ENCODE measurements at regions not wholly inside any gene's neighbourhood (a gene's known extent, or its start where the extent isn't known, plus 50 kb on each side); places are given as distances from the start of the nearest gene placed in this dataset.

- no peak overlapping the region for H3K4me3 ChIP-seq (ENCODE audit: low read depth, low read length)
- no peaks in the 10 kb centered on the region for H3K36me3 ChIP-seq (ENCODE audit: insufficient read depth, low read length)
- no peak overlapping the region for H3K27ac ChIP-seq (ENCODE audit: low read depth, low read length)
- H2AFZ ChIP-seq (ENCODE audit: low read length, unreplicated experiment) = no peak overlapping the region
- no peaks in the 10 kb centered on the region for H3K27me3 ChIP-seq (ENCODE audit: insufficient read depth, low read length)
- H3K79me2 ChIP-seq (ENCODE audit: control insufficient read depth, insufficient read depth, low read length, unreplicated experiment) = no peaks in the 10 kb centered on the region
- no peaks in the 10 kb centered on the region for H3K4me1 ChIP-seq (ENCODE audit: control insufficient read depth, insufficient read depth, low read length, unreplicated experiment)
Observed at GRCh38 chr2:173690349-173690748, 274.8 kb downstream of the SP3 start.

GRCh38 chr2:173692068-173692467, 273.1 kb downstream of the SP3 start:
- Histone ChIP-seq H3K36me3 (ENCODE audit: insufficient read depth, low read length) (no peaks in the 10 kb centered on the region), H3K4me1 (ENCODE audit: control insufficient read depth, insufficient read depth, low read length, unreplicated experiment) (no peaks in the 10 kb centered on the region), H3K79me2 (ENCODE audit: control insufficient read depth, insufficient read depth, low read length, unreplicated experiment) (no peaks in the 10 kb centered on the region), H3K4me3 (ENCODE audit: low read depth, low read length) (no peak overlapping the region), H3K27ac (ENCODE audit: low read depth, low read length) (no peak overlapping the region), H2AFZ (ENCODE audit: low read length, unreplicated experiment) (no peak overlapping the region), H3K27me3 (ENCODE audit: insufficient read depth, low read length) (peaks cover 4% of the 10 kb centered on the region; the same call in 1 of the 2 replicates)

- Histone ChIP-seq H3K4me3 (ENCODE audit: low read depth, low read length) (no peak overlapping the region), H3K27ac (ENCODE audit: low read depth, low read length) (no peak overlapping the region)
Observed at GRCh38 chr2:173693044-173693589, 272.1 kb downstream of the SP3 start.

GRCh38 chr2:173696274-173696673, 268.9 kb downstream of the SP3 start:
- H3K27ac ChIP-seq (ENCODE audit: low read depth, low read length) = no peak overlapping the region

More at GRCh38 chr2:173693044-173693589, 272.1 kb downstream of the SP3 start:
- H3K36me3 ChIP-seq (ENCODE audit: insufficient read depth, low read length) = no peaks in the 10 kb centered on the region
- peaks cover 9% of the 10 kb centered on the region; the same call in 1 of the 2 replicates for H3K27me3 ChIP-seq (ENCODE audit: insufficient read depth, low read length)
- no peak overlapping the region for H2AFZ ChIP-seq (ENCODE audit: low read length, unreplicated experiment)
- no peaks in the 10 kb centered on the region for H3K79me2 ChIP-seq (ENCODE audit: control insufficient read depth, insufficient read depth, low read length, unreplicated experiment)
- no peaks in the 10 kb centered on the region for H3K4me1 ChIP-seq (ENCODE audit: control insufficient read depth, insufficient read depth, low read length, unreplicated experiment)

GRCh38 chr2:173697929-173698328, 267.2 kb downstream of the SP3 start:
- no peaks in the 10 kb centered on the region for H3K79me2 ChIP-seq (ENCODE audit: control insufficient read depth, insufficient read depth, low read length, unreplicated experiment)
- no peak overlapping the region for H2AFZ ChIP-seq (ENCODE audit: low read length, unreplicated experiment)
- H3K36me3 ChIP-seq (ENCODE audit: insufficient read depth, low read length) = no peaks in the 10 kb centered on the region
- peaks cover 12% of the 10 kb centered on the region; the same call in 1 of the 2 replicates for H3K27me3 ChIP-seq (ENCODE audit: insufficient read depth, low read length)
- no peaks in the 10 kb centered on the region for H3K4me1 ChIP-seq (ENCODE audit: control insufficient read depth, insufficient read depth, low read length, unreplicated experiment)
- no peak overlapping the region for H3K27ac ChIP-seq (ENCODE audit: low read depth, low read length)
- no peak overlapping the region for H3K4me3 ChIP-seq (ENCODE audit: low read depth, low read length)

More at GRCh38 chr2:173696274-173696673, 268.9 kb downstream of the SP3 start:
- H3K79me2 ChIP-seq (ENCODE audit: control insufficient read depth, insufficient read depth, low read length, unreplicated experiment) = no peaks in the 10 kb centered on the region
- H3K36me3 ChIP-seq (ENCODE audit: insufficient read depth, low read length) = no peaks in the 10 kb centered on the region
- no peaks in the 10 kb centered on the region for H3K4me1 ChIP-seq (ENCODE audit: control insufficient read depth, insufficient read depth, low read length, unreplicated experiment)
- H3K4me3 ChIP-seq (ENCODE audit: low read depth, low read length) = no peak overlapping the region
- no peak overlapping the region for H2AFZ ChIP-seq (ENCODE audit: low read length, unreplicated experiment)
- H3K27me3 ChIP-seq (ENCODE audit: insufficient read depth, low read length) = peaks cover 12% of the 10 kb centered on the region; the same call in 1 of the 2 replicates

- no peak overlapping the region for H3K4me3 ChIP-seq (ENCODE audit: low read depth, low read length)
- H3K79me2 ChIP-seq (ENCODE audit: control insufficient read depth, insufficient read depth, low read length, unreplicated experiment) = no peaks in the 10 kb centered on the region
- H3K27ac ChIP-seq (ENCODE audit: low read depth, low read length) = no peak overlapping the region
- peaks cover 13% of the 10 kb centered on the region; the same call in 1 of the 2 replicates for H3K27me3 ChIP-seq (ENCODE audit: insufficient read depth, low read length)
- no peaks in the 10 kb centered on the region for H3K36me3 ChIP-seq (ENCODE audit: insufficient read depth, low read length)
- H3K4me1 ChIP-seq (ENCODE audit: control insufficient read depth, insufficient read depth, low read length, unreplicated experiment) = no peaks in the 10 kb centered on the region
- no peak overlapping the region for H2AFZ ChIP-seq (ENCODE audit: low read length, unreplicated experiment)
Observed at GRCh38 chr2:173705656-173706055, 259.5 kb downstream of the SP3 start.

GRCh38 chr2:173706936-173707335, 258.2 kb downstream of the SP3 start:
- peaks cover 13% of the 10 kb centered on the region; the same call in 1 of the 2 replicates for H3K27me3 ChIP-seq (ENCODE audit: insufficient read depth, low read length)
- no peaks in the 10 kb centered on the region for H3K79me2 ChIP-seq (ENCODE audit: control insufficient read depth, insufficient read depth, low read length, unreplicated experiment)
- H3K27ac ChIP-seq (ENCODE audit: low read depth, low read length) = no peak overlapping the region
- no peaks in the 10 kb centered on the region for H3K36me3 ChIP-seq (ENCODE audit: insufficient read depth, low read length)
- no peaks in the 10 kb centered on the region for H3K4me1 ChIP-seq (ENCODE audit: control insufficient read depth, insufficient read depth, low read length, unreplicated experiment)
- H2AFZ ChIP-seq (ENCODE audit: low read length, unreplicated experiment) = no peak overlapping the region
- H3K4me3 ChIP-seq (ENCODE audit: low read depth, low read length) = no peak overlapping the region

GRCh38 chr2:173708806-173709205, 256.4 kb downstream of the SP3 start:
- Histone ChIP-seq H3K27ac (ENCODE audit: low read depth, low read length) (no peak overlapping the region), H2AFZ (ENCODE audit: low read length, unreplicated experiment) (no peak overlapping the region), H3K79me2 (ENCODE audit: control insufficient read depth, insufficient read depth, low read length, unreplicated experiment) (no peaks in the 10 kb centered on the region), H3K27me3 (ENCODE audit: insufficient read depth, low read length) (peaks cover 13% of the 10 kb centered on the region; the same call in 1 of the 2 replicates), H3K36me3 (ENCODE audit: insufficient read depth, low read length) (no peaks in the 10 kb centered on the region), H3K4me3 (ENCODE audit: low read depth, low read length) (no peak overlapping the region), H3K4me1 (ENCODE audit: control insufficient read depth, insufficient read depth, low read length, unreplicated experiment) (no peaks in the 10 kb centered on the region)

GRCh38 chr2:173711816-173712215, 253.4 kb downstream of the SP3 start:
- Histone ChIP-seq H3K27me3 (ENCODE audit: insufficient read depth, low read length) (peaks cover 9% of the 10 kb centered on the region; the same call in 1 of the 2 replicates), H3K4me1 (ENCODE audit: control insufficient read depth, insufficient read depth, low read length, unreplicated experiment) (no peaks in the 10 kb centered on the region), H2AFZ (ENCODE audit: low read length, unreplicated experiment) (no peak overlapping the region), H3K4me3 (ENCODE audit: low read depth, low read length) (no peak overlapping the region), H3K36me3 (ENCODE audit: insufficient read depth, low read length) (no peaks in the 10 kb centered on the region), H3K79me2 (ENCODE audit: control insufficient read depth, insufficient read depth, low read length, unreplicated experiment) (no peaks in the 10 kb centered on the region), H3K27ac (ENCODE audit: low read depth, low read length) (no peak overlapping the region)

GRCh38 chr2:173713904-173714555, 251.1 kb downstream of the SP3 start:
- no peak overlapping the region for H3K27ac ChIP-seq (ENCODE audit: low read depth, low read length)
- no peak overlapping the region for H2AFZ ChIP-seq (ENCODE audit: low read length, unreplicated experiment)
- peaks cover 26% of the 10 kb centered on the region for H3K27me3 ChIP-seq (ENCODE audit: insufficient read depth, low read length)
- H3K4me1 ChIP-seq (ENCODE audit: control insufficient read depth, insufficient read depth, low read length, unreplicated experiment) = no peaks in the 10 kb centered on the region
- H3K4me3 ChIP-seq (ENCODE audit: low read depth, low read length) = no peak overlapping the region
- no peaks in the 10 kb centered on the region for H3K79me2 ChIP-seq (ENCODE audit: control insufficient read depth, insufficient read depth, low read length, unreplicated experiment)
- H3K36me3 ChIP-seq (ENCODE audit: insufficient read depth, low read length) = no peaks in the 10 kb centered on the region

- Histone ChIP-seq H3K27ac (ENCODE audit: low read depth, low read length) (no peak overlapping the region), H3K79me2 (ENCODE audit: control insufficient read depth, insufficient read depth, low read length, unreplicated experiment) (no peaks in the 10 kb centered on the region), H3K36me3 (ENCODE audit: insufficient read depth, low read length) (no peaks in the 10 kb centered on the region), H3K4me1 (ENCODE audit: control insufficient read depth, insufficient read depth, low read length, unreplicated experiment) (no peaks in the 10 kb centered on the region), H3K4me3 (ENCODE audit: low read depth, low read length) (no peak overlapping the region), H2AFZ (ENCODE audit: low read length, unreplicated experiment) (no peak overlapping the region), H3K27me3 (ENCODE audit: insufficient read depth, low read length) (peaks cover 31% of the 10 kb centered on the region)
Observed at GRCh38 chr2:173715441-173715840, 249.7 kb downstream of the SP3 start.
